ENCODE measurements at regions not wholly inside any gene's neighbourhood (a gene's known extent, or its start where the extent isn't known, plus 50 kb on each side); places are given as distances from the start of the nearest gene placed in this dataset.

DNA sequence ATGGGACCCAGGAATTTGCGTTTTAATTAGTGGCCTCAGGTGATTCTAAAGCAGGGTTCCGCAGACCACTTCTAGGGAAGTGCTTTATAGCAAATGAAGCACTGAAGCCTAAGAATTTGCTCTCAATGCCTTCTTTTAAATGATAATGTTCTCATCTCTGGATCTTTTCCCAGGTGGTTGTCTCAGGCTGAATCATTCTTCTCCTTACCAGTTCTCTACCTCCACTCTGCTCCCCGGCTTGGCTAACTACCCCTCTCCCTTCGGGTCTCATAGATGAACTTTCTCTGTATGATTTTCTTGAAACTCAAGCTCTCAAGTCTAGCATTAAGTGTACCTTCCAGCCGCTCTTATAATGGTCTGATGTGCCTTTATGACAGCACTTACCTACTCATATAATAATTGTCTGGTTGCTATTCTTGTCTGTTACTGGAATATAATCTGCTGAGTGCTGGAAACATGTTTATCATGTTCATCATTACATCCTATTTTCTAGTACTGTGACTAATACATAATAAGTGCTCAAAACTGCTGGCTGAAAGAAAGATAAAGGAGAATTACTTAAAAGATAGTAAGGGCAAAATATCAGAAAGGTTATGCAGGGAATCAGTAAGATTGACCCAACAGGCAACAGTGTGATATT lies 195.9 kb upstream of the SESN3 start:
- intact Hi-C loops (cut with DNase I), result no loop called here
- ATAC-seq, result no peak

DNA sequence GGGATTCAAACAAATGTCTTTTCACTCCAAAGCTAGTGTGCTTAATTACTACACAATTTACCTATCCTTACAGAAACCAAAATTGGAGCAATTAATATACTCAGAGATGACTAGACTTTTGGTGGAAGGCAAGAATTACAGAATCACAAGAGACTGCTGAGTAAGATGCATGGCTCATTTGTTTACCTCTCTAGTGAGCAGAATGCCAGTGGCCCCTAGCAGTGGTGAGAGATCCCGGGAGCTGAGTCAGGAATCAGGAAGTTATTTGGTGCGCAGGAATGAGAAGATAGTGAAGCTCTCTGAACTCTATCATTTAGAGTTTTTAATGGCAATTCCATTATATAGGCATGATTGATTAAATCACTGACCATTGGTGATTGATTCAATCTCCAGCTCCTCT lies 188.9 kb upstream of the SESN3 start:
- Histone ChIP-seq H3K27ac (no peak overlapping the region), H3K27me3 (no peaks in the 10 kb centered on the region), H3K9me3 (no peaks in the 10 kb centered on the region), H3K4me1 (no peaks in the 10 kb centered on the region), H3K36me3 (no peaks in the 10 kb centered on the region), H3K4me3 (no peak overlapping the region)
- intact Hi-C loops (cut with DNase I), result no loop called here
- ATAC-seq, result no peak
- no peak for TF ChIP-seq CTCF (IDR thresholded peaks at IDR 0.05)
- DNase-seq, result no peak

More for the DNA sequence above, 195.9 kb upstream of the SESN3 start:
- no peaks in the 10 kb centered on the region for H3K9me3 ChIP-seq
- H3K36me3 ChIP-seq, result no peaks in the 10 kb centered on the region
- no peak overlapping the region for H3K27ac ChIP-seq
- H3K4me1 ChIP-seq, result no peaks in the 10 kb centered on the region
- H3K4me3 ChIP-seq, result no peak overlapping the region
- no peaks in the 10 kb centered on the region for H3K27me3 ChIP-seq
- DNase-seq, result no peak
- no peak for TF ChIP-seq CTCF (IDR thresholded peaks at IDR 0.05)

DNA sequence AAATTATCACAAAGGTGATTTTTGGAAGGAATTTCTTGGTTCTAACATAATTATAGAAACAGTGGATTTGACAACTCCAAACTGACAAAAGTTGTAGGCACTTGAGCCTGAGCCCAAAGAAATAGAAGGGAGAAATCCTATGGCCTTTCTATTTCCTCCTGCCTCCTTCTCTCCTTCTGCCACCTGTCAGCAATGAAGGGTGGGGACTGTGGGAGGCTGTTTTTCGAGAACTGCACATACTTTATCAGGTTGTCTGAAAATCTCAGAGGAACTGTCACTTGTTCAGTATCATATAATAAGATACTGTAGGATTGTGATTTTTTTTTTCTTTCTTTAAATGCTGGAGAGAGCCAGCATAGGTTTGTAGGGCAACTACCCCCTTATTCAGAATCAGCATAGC lies 187.9 kb upstream of the SESN3 start:
- Histone ChIP-seq H3K4me3 (no peak overlapping the region), H3K27ac (no peak overlapping the region), H3K27me3 (no peaks in the 10 kb centered on the region), H3K36me3 (no peaks in the 10 kb centered on the region), H3K9me3 (no peaks in the 10 kb centered on the region), H3K4me1 (no peaks in the 10 kb centered on the region)
- intact Hi-C loops (cut with DNase I), result no loop called here
- no peak for ATAC-seq
- DNase-seq, result no peak
- TF ChIP-seq CTCF (IDR thresholded peaks at IDR 0.05), result no peak

DNA sequence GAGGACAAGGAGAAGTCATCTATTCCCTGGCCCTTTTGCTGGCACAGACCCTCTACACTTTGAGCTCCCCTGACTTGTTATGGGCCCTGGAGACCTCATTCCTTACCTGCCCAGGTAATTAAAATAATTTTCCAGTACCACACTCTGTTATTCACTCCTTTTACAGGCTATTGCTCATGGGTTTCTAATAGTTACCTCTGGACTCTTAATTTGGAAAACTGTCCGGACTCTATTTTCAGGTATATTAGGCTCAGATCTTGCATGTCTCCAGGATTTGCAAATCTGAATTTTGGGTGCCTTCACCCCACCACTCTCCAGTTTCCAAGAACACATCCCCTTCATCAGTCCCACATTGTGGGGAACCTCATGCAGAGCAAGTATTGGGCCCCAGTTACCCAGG lies 186.8 kb upstream of the SESN3 start:
- ATAC-seq (no peak), DNase-seq (no peak)
- no peak overlapping the region for H3K4me3 ChIP-seq
- H3K27ac ChIP-seq, result no peak overlapping the region
- H3K4me1 ChIP-seq, result no peaks in the 10 kb centered on the region
- intact Hi-C loops (cut with DNase I), result no loop called here
- no peaks in the 10 kb centered on the region for H3K27me3 ChIP-seq
- no peak for TF ChIP-seq CTCF (IDR thresholded peaks at IDR 0.05)
- no peaks in the 10 kb centered on the region for H3K9me3 ChIP-seq
- H3K36me3 ChIP-seq, result no peaks in the 10 kb centered on the region

DNA sequence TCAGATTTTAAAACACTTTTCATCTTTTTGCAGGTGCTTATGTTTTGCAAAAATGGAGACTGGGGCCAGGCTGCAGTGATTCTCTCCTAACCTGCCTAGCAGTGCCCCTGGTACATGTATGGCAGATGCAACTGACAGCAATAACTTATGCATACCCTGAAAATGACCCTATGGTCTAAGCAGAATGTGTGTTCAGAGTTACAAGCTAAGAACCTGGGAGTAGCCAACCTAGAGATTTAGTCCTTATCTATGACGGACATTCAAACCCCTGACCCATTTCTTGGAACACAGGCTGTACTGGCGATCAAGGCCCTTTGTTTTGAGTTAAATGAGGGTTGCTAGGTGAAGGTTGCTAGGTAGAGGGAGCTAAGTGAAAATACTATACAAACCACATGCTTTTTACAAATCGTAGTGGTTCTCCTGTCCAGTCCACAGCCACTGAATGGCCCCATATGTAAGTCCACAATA lies 184.9 kb upstream of the SESN3 start:
- intact Hi-C loops (cut with DNase I), result no loop called here
- H3K4me1 ChIP-seq, result no peaks in the 10 kb centered on the region
- H3K27me3 ChIP-seq, result no peaks in the 10 kb centered on the region
- H3K27ac ChIP-seq, result no peak overlapping the region
- DNase-seq, result no peak
- no peaks in the 10 kb centered on the region for H3K9me3 ChIP-seq
- H3K4me3 ChIP-seq, result no peak overlapping the region
- TF ChIP-seq CTCF (IDR thresholded peaks at IDR 0.05), result no peak
- ATAC-seq, result no peak
- H3K36me3 ChIP-seq, result no peaks in the 10 kb centered on the region

DNA sequence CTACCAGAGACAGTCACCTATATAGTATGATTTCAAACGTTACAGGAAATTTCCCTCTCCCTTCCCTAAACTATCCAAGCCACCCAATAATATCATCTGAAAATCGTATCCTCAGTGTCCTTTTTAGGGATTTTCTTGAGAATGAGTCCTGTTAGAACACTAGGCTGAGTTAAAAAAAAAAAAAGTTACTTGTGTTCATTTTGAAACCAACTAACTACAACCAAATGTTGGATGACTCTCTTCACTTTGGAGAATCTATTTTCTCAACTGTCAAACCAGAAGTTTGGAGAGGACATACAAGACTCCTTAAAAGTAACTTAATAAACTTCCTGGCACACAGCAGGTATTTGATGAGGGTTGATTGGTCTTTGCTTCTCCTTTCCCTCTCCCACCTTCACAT lies 183.2 kb upstream of the SESN3 start:
- intact Hi-C loops (cut with DNase I), result no loop called here

More for the DNA sequence above, 183.2 kb upstream of the SESN3 start:
- no peak for ATAC-seq
- Histone ChIP-seq H3K4me3 (no peak overlapping the region), H3K36me3 (no peaks in the 10 kb centered on the region), H3K4me1 (no peaks in the 10 kb centered on the region), H3K9me3 (no peaks in the 10 kb centered on the region), H3K27ac (no peak overlapping the region), H3K27me3 (no peaks in the 10 kb centered on the region)
- no peak for DNase-seq
- no peak for TF ChIP-seq CTCF (IDR thresholded peaks at IDR 0.05)

Data from upper lobe of right lung (tissue), 1 donor.